ENCODE measurements at regions not wholly inside any gene's neighbourhood (a gene's known extent, or its start where the extent isn't known, plus 50 kb on each side); places are given as distances from the start of the nearest gene placed in this dataset.

GRCh38 chr14:56471056-56471455 lies 108.5 kb upstream of the TMEM260 start:
- no peak for TF ChIP-seq CHD1 (IDR thresholded peaks at IDR 0.05; ENCODE audit: low read depth, low read length)
- TF ChIP-seq MAFK (IDR thresholded peaks at IDR 0.05; ENCODE audit: low read depth, low read length): no peak
